CD4-positive, alpha-beta T cell treated with Interleukin-15 for 1 hour (primary cell): ENCODE measurements at regions not wholly inside any gene's neighbourhood (a gene's known extent, or its start where the extent isn't known, plus 50 kb on each side); places are given as distances from the start of the nearest gene placed in this dataset.

Experiments used
- DNase-seq: peaks from one replicate; pipeline ENCODE4 v3.0.0-alpha.2; 2020

DNA sequence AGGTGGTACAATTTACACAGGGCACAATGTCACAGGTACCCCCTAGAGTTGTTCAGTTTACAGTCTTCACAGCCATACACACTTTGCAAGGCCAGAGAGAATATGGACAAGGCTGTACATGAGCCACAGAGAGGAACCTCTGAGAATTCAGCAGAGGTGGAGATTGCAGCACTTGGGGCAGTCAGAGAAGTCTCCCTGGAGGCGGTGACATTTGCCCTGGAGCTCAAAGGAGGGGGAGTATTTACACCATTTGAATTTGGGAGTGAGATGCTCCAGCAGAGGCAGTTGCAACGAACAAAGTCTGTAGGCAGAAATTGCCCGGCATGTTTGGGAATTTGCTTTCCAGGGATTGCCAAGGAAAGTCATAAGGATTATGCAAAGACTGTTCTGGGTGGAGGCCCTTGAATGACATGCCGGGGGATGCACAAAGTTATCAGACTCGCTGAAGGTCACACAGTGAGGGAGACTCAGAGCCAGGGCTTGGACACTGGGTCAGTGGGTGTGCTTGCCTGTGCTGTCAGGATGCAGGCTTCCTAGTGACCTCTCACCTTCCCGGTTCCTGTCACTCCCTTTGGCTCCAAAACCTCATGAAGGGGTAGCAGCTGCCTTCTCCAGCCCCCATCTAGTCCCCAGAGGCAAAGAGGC, 160.7 kb upstream of the PCBD1 start:
- DNase-seq = no peak

DNA sequence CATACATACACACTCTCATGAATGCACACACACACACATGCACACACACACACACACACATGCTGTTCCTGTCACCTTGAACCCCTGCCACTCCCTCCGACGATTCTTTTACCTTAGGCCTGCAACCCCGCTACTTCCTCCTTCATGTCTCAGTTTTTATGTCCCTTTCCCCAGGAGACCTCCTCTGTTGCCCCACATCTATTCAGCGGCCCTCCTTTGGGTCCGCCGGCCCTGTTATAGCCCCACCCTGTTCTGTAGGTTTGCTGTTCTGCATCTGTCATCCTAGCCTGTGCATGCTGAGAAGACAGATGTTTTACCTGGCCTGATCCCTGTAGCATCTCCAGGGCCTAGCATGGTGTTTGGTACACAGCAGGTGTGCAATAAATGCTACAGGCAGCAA, 161.6 kb upstream of the PCBD1 start:
- no peak for DNase-seq

DNA sequence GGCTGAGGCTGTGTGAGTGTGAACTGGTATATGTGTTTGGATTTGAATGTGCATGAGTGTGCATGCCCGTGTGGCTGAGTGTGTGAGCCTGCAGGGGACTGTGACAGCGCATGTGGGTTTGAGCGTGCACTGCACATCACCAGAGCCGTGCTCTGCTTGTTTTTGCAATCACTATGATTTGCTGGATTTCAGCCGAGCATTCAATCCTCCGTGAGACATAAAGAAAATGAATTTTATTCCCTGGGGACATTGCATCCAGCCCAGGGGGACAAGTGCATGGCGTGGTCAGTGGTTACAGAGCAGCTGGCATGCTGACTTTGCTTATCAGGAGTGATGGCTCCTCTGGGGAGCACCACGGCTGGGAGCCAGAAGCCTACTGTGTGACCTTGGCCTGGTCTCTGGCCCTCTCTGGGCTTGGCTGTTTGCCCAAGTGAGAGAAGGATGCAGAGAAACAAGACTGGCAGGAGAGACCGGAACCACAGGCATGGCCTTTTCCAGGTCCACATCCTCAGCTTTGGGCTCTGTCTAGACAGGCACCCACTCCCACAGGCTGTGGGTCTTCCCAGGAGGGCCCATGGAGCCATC, 160.2 kb upstream of the UNC5B start:
- DNase-seq = no peak

DNA sequence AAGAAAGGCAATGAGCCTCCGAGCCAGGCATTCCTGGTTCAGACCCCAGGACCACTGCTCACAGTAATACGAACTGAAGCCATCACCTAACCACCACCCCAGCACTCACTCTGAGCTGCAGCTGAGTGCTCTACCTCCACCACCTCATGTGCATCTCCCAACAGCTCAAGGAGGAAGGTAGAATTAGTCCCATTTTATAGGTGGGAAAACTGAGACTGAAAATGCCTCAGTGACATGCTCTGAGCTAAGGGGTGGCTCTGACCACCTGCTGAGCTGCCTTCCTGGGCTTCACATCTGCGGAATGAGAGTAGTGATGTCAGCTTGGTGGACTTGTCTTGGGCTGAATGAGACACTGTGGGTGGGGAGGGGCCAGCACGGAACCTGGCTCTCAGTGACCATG, 159.7 kb upstream of the UNC5B start:
- no peak for DNase-seq

DNA sequence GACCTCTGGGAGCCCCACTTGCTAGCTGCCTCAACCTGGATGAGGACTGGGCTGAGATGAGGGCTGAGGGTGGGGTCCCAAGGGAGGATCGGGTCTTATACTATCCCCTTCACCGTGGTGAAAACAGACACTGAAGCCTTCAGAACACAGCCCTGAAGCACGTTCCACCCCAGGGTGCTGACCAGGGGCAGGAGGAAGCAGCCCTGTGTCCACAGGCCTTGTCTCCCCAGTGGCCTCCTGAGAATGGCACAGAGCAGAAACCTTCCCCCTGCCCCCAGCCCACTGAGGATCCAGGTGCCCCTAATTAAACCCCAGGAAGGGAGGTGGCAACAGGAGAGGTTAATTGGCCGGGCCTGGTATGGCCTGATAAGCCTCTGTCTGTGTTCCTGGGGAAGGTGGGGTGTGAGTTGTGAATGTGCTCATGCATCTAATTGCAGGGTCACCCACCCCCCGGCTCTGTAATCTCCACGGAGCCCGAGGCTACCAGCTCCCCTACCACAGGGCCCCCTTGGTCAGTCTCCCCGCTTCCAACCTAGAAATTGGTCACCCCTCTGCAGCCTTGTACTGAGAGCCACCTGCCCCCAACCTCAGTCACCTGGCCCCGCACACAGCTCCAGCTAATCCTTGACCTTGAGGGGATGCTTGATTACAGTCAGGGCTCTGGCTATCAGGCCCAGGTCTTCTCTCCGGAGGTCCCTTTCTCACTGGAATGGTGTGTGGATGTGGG, 159.0 kb upstream of the UNC5B start:
- no peak for DNase-seq

GRCh38 chr10:71058308-71058707, 154.1 kb upstream of the UNC5B start:
- no peak for DNase-seq

GRCh38 chr10:71059054-71059818, 153.1 kb upstream of the UNC5B start:
- no peak for DNase-seq

DNA sequence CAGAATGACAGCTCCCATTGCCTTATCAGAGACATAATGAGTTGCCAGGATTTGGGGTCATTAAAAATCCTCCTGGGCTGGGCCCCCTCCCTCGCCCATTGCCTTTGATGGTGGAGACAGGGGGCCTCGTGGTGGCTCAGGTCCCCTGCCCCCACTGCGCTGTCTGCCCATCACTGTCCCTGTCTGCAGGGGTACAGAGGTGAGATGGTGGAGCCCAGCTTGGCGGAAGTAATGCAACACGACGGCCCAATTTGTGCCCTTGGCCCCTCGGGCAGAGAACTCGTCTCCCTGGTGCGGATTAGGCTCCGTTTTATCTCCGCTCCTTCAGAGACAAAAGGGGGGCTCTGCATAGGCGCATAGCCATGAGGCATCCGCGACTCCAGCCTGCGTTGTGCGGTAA, 152.4 kb upstream of the UNC5B start:
- DNase-seq = no peak

GRCh38 chr10:71060476-71061426, 151.6 kb upstream of the UNC5B start:
- no peak for DNase-seq

DNA sequence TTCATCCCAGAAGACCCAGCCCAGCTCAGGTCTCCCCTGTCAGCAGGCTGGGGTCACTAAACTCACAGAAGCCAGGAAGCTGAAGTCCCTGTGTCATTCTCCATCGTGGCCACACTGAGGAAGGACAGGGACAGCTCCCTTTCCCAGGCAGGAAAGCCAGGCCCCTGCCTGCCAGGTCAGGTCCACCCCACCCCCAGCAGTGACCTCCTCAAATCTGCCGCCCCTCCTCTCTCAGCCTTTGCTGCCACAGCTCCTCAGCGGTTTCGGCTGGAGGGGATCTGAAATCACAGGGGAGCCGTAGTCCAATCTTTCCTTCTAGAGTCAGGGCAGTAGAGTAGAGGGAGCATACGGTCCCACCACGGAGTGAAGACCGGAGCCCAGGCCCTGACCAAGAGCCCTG, 150.9 kb upstream of the UNC5B start:
- no peak for DNase-seq

DNA sequence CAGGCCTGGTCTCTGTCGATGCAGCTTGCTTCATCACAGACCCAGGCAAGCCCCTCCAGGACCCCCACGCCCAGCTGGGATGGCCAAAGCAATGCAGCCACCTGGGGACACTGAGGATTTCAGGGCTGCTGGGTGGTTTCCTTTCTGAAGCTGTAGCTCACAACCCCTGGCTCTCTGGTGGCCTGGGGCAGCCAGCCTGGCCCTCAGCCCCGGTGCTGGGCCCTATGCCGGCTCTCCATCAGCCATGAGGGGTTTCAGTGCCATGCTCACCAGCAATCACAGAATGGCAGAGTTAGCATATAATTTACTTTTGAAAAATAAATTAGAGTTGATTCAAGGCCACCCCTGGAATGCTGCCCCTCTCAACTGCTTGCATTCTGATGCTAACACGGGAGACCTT, 150.2 kb upstream of the UNC5B start:
- no peak for DNase-seq

GRCh38 chr10:71063401-71063800, 149.0 kb upstream of the UNC5B start:
- DNase-seq = no peak

GRCh38 chr10:71064413-71065118, 147.8 kb upstream of the UNC5B start:
- DNase-seq = no peak

- DNase-seq = no peak
Observed at GRCh38 chr10:71065659-71066058, 146.7 kb upstream of the UNC5B start.

DNA sequence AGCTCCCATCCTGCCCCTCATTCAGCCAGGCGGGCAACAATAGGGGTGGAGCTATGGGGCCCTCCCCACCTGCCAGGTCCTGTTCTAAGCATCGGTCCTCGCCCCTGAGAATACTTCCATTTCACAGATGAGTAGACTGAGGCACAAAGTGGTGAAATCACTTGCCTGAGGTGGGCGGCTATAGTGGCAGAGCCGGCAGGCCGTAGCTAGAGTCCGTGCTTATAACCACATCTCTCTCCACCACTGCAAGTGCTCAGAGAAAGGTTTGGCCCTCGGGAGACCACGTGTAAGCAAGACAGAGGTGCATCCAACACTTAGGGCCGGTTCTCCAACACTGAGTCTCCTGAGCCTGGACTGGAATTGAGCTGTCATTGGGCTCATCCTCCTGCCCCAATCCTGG, 145.8 kb upstream of the UNC5B start:
- no peak for DNase-seq

- no peak for DNase-seq
Observed at GRCh38 chr10:71067098-71067740, 145.2 kb upstream of the UNC5B start.

DNA sequence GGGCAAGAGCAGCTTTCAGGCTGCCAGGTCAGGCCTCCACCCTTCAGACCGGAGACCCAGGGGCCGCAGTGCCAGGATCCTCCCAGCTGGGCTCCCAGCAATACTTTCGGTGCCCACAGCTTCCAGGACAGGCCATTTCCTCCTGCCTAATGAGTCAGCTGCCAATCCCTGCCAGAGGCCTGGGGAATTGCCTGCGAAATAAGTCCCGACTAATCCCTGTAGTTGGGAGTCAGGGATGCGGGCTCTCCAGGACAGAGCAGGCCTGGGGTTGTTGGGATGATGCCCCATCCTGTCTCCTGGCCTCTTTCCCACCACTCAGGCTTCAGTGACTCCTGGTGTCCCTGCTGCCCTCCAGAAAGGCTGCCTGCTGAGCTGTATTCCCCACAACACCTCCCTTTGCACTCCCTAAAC, 143.5 kb upstream of the UNC5B start:
- no peak for DNase-seq

DNA sequence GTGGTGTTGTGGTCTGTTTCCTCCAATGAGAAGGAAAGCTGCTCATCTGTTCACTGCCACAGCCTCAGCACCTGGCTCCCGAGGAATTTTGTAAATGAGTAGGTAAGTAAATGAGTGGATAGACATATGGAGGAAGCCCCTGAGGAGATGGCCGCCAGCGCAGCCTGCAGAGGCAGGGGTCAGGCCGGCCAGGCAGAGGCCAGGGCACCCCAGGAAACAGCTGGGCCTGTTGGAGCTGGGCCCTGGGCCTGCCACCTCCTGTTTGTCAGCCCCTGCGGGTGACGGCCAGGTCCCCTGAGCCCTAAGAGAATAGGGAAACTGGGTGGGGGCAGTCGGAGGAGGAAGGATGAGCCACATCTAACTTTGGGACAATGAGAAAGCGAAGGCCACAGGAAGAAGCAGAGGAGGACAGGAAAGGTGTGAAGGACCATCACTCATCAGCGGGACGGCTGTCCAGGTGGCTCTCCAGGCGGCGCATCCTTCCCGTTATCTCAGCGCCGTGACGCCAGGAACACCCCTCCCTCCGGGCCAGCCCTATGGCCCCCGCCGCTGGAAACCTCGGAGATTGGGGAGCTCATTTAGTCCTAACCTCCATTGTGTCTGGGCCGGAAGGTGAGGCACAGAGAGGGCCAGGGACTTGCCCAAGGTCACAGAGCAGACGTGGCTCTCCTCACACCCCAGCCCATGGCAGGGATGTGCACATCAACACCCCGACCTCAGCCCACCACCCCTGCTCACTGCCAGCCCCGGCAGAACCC, 142.3 kb upstream of the UNC5B start:
- DNase-seq = no peak

DNA sequence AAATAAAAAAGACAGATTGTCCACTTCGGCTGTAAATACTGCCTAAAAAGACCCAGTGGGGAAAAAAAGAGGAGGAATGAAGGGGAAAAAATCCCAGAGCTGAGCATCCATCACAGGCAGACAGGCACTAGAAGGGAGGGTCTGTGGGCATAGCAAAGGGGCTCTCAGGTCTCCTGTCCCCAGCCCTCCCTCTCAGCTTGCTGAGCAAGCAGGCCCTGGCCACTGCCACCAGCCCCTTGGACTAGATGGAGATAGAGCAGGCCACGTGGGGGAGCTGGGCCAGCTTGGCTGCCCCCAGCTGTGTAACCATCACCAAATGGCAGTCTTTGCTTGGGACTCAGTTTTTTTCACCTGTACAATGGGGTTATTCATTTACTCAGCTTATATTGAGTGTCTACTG, 141.6 kb upstream of the UNC5B start:
- DNase-seq = no peak

DNA sequence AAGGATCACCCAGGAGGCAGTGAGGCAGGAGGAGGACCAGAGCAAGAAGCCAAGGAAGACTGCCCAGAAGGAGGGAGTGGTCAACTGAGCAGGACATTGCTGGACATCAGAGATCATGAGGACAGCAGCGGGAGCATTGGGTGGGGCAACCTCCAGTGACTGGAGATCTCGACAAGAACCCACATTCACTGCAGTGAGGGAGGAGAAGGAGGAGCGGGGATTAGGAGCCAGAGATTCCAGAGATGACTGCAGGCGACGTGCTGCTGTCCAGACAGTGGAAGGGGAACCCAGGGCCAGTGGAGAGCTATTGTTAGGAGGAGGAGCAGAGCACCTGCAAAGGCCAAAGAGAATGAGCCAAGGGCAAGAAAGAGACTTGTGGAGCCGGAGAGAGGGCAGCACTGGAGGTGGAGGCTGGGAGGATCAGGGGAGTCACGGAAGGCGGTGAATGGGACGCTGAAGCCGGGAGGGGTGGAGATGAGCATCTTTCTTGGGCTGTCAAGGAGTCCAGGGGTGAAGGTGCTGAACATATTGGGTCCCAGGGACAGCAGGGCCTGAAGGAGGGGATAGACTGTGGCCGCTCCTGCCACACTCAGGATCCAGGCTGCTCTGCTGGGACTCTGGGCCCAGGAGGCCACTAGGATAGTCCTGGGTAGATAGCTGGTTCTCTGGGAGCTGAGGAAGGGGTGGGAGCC, 140.1 kb upstream of the UNC5B start:
- no peak for DNase-seq
